Osteocyte (in vitro differentiated cells): ENCODE measurements at regions not wholly inside any gene's neighbourhood (a gene's known extent, or its start where the extent isn't known, plus 50 kb on each side); places are given as distances from the start of the nearest gene placed in this dataset.
A peak's percentile ranks its signal among the peaks of the same experiment; 100 is the strongest.

Source experiments
- DNase-seq: peaks from one replicate; pipeline ENCODE4 v3.0.0; 2021; ENCODE audit warnings: mixed read lengths; ENCODE audit not compliant: unreplicated experiment; ENCODE audit errors: extremely low spot score
- H3K27ac Mint-ChIP-seq: one replicate; pipeline ENCODE4 v1.8.0; 2021; ENCODE audit warnings: mild to moderate bottlenecking, mixed read lengths; ENCODE audit not compliant: unreplicated experiment
- H3K27me3 Mint-ChIP-seq: one replicate; pipeline ENCODE4 v1.8.0; 2021; ENCODE audit warnings: mixed read lengths; ENCODE audit not compliant: unreplicated experiment
- H3K36me3 Mint-ChIP-seq: one replicate; pipeline ENCODE4 v1.8.0; 2021; ENCODE audit warnings: mixed read lengths; ENCODE audit not compliant: unreplicated experiment
- H3K4me1 Mint-ChIP-seq: one replicate; pipeline ENCODE4 v1.8.0; 2021; ENCODE audit warnings: mixed read lengths; ENCODE audit not compliant: unreplicated experiment
- H3K4me3 Mint-ChIP-seq: one replicate; pipeline ENCODE4 v1.8.0; 2021; ENCODE audit warnings: mild to moderate bottlenecking, moderate library complexity, mixed read lengths; ENCODE audit not compliant: unreplicated experiment
- H3K9me3 Mint-ChIP-seq: one replicate; pipeline ENCODE4 v1.8.0; 2021; ENCODE audit warnings: mixed read lengths; ENCODE audit not compliant: unreplicated experiment
- CTCF ChIP-seq: fragments of 200-600 bp; sonication (generic); IDR thresholded peaks from 2 replicates; pipeline ENCODE4 v1.5.0; 2021; ENCODE audit warnings: antibody characterized with exemption, mild to moderate bottlenecking, moderate library complexity

GRCh38 chr6:9518431-9518830 lies 896.4 kb downstream of the TFAP2A start:
- Mint-ChIP-seq H3K4me1 (peaks cover 51% of the 10 kb centered on the region), H3K27me3 (no peaks in the 10 kb centered on the region), H3K27ac (no peak overlapping the region), H3K4me3 (no peak overlapping the region), H3K9me3 (no peaks in the 10 kb centered on the region), H3K36me3 (no peaks in the 10 kb centered on the region)
- no peak for TF ChIP-seq CTCF
- DNase-seq, result no peak

- Mint-ChIP-seq H3K27me3 (no peaks in the 10 kb centered on the region), H3K27ac (no peak overlapping the region), H3K36me3 (no peaks in the 10 kb centered on the region), H3K4me1 (peaks cover 45% of the 10 kb centered on the region), H3K9me3 (no peaks in the 10 kb centered on the region), H3K4me3 (no peak overlapping the region)
- no peak for TF ChIP-seq CTCF
- DNase-seq, result no peak
Observed at GRCh38 chr6:9517806-9518205, 897.1 kb downstream of the TFAP2A start.

- DNase-seq, result no peak
- no peak overlapping the region for H3K4me3 Mint-ChIP-seq
- H3K4me1 Mint-ChIP-seq, result peaks cover 41% of the 10 kb centered on the region
- H3K36me3 Mint-ChIP-seq, result no peaks in the 10 kb centered on the region
- no peak overlapping the region for H3K27ac Mint-ChIP-seq
- H3K9me3 Mint-ChIP-seq, result peaks cover 6% of the 10 kb centered on the region
- H3K27me3 Mint-ChIP-seq, result no peaks in the 10 kb centered on the region
- no peak for TF ChIP-seq CTCF
Observed at GRCh38 chr6:9515633-9516606, 899.0 kb downstream of the TFAP2A start.

GRCh38 chr6:9514146-9514545 lies 900.7 kb downstream of the TFAP2A start:
- H3K27ac Mint-ChIP-seq, result peak overlapping the region; percentile 35
- no peak for DNase-seq
- TF ChIP-seq CTCF, result no peak

GRCh38 chr6:9511157-9511556 lies 903.7 kb downstream of the TFAP2A start:
- H3K27me3 Mint-ChIP-seq, result no peaks in the 10 kb centered on the region
- no peak overlapping the region for H3K27ac Mint-ChIP-seq
- peaks cover 14% of the 10 kb centered on the region for H3K9me3 Mint-ChIP-seq
- H3K36me3 Mint-ChIP-seq, result no peaks in the 10 kb centered on the region
- peaks cover 18% of the 10 kb centered on the region for H3K4me1 Mint-ChIP-seq
- no peak for TF ChIP-seq CTCF
- no peak for DNase-seq
- no peak overlapping the region for H3K4me3 Mint-ChIP-seq

More at GRCh38 chr6:9514146-9514545, 900.7 kb downstream of the TFAP2A start:
- Mint-ChIP-seq H3K27me3 (no peaks in the 10 kb centered on the region), H3K9me3 (peaks cover 6% of the 10 kb centered on the region), H3K4me1 (peaks cover 26% of the 10 kb centered on the region), H3K4me3 (no peak overlapping the region), H3K36me3 (no peaks in the 10 kb centered on the region)
